UCSD-AML1 (cell line): ENCODE measurements at regions not wholly inside any gene's neighbourhood (a gene's known extent, or its start where the extent isn't known, plus 50 kb on each side); places are given as distances from the start of the nearest gene placed in this dataset.
"Not testable (repeated sequence)": the region's sequence is repeated elsewhere in the genome, so short reads cannot be mapped to it uniquely, and the experiment has no call there.

Source experiments
- DNase-seq: peaks from one replicate; lab custom pipeline; 2025; ENCODE audit not compliant: unreplicated experiment; lab: John Stamatoyannopoulos, UW

DNA sequence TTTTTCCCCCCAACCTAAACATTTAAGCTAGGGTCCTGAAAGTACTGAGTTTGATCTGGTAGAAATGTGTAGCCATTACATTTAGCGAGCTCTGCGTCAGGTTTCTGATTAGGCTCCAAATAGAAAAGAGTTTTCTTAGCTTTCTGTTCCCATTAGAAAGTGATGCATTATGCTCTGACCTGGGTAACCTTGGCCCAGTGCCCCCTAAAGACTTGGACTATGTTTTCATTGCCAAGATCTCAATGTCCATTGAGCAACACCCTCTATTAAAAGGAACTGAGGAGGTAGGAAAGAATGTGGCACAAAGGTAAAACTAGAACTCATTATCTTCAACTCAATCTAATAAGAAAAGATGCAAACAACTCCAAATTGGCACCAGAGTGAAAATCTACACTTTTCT, 358.9 kb upstream of the PCSK5 start:
- no peak for DNase-seq

DNA sequence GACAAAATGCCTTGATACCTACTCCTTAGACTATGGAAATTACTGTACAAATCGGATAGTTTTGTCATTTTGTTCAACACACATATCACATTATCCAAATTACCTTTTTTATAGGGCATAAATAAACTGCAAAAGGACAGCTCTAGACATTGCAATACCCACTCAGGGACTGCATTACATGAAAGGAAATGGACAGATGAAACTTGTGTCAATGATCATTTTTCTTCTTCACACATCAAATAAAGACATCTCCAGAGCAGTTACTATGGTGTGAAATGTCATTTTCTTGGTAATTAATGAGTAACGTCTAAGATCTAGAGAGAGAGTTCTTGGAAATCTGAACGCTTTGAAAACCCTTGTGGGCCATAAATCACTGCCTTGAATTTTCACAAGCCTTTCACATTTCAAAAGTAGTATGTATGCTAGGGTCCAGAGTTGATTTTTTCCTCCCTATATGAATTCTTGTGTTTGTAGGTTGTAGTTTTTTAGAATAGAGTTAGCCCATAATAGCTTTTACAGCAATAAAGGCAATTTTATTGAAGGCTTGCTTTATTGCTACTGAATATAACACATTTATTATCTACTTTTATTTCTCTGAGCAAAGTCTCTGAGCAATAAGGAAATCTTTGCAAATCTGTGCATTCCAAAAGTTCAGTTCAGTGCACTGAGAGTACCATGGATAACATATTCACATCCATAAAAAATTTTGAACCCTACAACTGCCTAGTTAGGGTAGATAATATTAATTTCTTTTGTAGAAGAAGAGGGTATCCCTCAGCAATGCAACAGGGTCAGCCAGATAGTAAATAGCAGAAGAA, 358.0 kb upstream of the PCSK5 start:
- DNase-seq: no peak

GRCh38 chr9:75539523-75539922, 350.9 kb upstream of the PCSK5 start:
- DNase-seq: no peak

DNA sequence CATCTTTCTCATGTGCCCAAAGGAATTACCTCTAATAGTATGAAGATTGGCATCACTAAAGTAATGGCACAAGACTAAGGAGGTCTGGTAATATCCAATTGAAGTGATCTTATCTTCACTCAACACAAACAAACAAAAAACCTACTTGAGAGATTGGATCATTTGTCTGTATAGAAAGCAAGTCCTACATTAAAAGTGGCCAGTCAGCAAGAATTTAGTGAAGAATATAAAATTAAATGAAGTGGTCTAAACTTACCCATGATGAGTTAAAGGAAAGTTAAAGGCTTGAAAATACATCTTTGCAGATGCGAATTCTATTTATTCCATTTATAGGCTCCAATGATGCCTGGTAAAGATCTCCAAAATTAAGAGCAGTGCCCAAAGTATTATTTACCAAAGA, 350.3 kb upstream of the PCSK5 start:
- no peak for DNase-seq

GRCh38 chr9:75541734-75542133, 348.7 kb upstream of the PCSK5 start:
- DNase-seq: no peak

DNA sequence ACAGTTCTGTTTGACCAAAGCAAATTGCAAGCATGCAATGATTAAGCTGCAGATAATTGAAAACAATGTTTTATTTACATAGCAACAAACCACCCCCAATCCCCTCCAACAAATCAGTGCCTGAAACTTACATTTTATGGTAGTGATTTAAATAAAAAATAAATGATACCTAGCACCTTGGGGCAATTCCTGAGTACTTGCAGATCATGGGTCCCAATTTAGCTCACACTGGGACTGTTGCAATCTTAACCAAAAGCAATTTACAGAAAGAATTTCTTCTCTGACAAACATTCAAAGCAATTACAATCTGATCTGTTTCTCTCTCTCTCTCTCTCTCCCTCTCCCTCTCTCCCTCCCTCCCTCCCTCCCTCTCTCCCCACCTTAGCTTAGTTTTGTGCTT, 345.7 kb upstream of the PCSK5 start:
- no peak for DNase-seq

- DNase-seq: no peak
Observed at GRCh38 chr9:75545287-75545686, 345.2 kb upstream of the PCSK5 start.

DNA sequence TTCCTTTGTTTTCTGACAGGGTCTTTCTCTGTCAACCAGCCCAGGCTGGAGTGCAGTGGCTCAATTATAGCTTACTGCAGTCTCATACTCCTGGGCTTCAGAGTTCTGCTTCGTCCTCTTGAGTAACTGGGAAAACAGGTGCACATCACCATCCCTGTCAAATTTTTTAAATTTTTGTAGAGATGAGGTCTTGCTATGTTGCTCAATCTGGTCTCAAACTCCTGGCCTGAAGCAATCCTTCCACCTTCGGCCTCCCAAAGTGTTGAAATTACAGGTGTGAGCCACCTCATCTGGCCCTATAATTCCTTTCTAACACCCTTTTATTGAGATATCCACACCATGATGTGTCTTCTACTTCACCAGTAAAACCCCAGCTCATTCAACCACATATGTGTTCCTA, 341.6 kb upstream of the PCSK5 start:
- no peak for DNase-seq

DNA sequence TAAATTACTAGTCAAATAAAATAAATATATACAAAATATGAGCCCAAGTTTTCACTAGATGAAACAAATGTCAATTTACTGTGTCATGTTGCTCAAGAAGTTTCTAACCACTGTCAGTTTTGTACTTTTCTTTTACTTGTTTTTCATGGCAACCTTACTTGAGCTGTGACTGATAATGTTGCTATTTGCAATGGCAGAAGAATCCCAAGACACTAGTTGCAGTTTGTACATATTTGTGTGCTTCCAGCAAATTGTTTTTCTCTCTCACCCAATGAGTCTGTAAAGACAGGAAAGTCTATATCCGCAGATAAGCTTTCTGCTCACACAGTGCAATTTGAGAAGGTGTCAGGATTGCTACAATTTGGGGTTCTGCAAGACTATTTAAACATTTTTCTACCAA, 338.6 kb upstream of the PCSK5 start:
- no peak for DNase-seq

DNA sequence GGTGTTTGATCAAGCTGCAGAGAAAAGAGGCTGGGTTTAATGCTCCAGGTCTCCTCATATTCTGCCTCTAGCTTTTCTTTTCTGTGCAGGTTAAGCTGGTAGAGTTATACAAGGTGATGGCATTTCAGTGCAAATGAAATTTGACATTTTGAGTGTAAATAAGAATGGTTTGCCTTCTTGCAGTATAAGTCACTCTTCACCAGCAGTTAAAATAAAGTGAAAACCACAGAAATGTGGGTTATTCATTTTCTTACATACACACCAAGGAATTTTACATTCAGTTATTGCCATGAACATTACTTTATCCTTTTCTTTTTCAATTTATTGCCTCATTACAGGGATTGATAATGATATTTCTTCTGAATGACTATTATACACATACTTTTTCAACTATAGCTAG, 337.5 kb upstream of the PCSK5 start:
- no peak for DNase-seq

DNA sequence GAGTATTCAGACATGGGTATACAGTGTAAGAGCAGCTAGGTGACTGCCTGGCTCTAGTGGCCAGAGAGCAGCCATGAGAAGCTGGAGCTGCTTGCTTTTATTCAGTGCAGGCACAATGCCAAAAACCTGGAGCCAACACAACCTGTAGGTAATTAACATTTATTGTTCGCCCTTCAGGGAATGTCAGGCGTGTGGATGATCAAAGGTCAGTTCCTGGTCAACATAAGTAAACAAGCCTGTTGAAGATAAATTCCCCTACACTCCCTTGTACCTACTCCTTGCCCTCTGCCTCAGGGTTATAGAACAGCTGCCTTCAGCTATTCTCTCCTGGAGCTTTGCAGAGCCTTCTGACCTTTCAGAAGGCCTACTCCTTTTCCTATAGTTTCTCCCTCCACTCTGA, 323.7 kb upstream of the PCSK5 start:
- not testable (repeated sequence) for DNase-seq

DNA sequence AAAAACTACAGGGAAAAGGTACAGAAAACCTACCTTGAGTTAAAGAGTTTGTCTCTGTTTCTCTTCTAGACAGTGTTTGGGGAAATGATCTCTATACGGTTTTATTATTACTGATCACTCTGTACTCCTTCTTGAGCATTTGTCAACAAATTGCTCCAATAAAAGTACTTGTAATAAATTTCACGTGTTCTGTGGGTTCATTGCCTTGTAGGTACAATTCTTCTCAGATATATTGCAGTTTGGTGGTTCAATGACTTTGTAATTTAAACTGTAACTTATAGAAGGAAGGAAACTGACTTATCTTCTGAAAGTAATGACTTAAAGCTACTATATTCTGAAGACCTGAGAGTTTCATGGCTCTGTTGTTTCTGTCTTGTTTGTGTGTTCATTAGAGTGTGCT, 319.9 kb upstream of the PCSK5 start:
- no peak for DNase-seq

DNA sequence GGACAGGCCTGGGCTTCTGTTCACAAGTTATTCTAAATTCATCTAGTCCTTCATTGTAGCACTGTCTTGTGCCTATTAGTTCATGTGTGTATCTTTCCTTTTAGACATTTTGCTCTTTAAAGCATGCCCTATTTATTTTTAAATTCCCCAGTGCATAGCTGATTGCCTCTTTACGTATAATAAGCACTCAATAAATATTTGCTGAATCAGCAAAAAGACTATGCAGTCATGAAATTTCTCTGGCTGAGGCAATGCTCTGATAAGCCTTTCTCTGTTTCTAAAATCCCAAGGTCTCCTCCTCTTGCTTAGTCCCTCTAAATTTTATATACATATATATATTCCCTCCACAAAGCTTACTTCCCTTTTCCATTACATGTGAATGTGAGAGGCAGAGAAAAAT, 315.9 kb upstream of the PCSK5 start:
- no peak for DNase-seq

DNA sequence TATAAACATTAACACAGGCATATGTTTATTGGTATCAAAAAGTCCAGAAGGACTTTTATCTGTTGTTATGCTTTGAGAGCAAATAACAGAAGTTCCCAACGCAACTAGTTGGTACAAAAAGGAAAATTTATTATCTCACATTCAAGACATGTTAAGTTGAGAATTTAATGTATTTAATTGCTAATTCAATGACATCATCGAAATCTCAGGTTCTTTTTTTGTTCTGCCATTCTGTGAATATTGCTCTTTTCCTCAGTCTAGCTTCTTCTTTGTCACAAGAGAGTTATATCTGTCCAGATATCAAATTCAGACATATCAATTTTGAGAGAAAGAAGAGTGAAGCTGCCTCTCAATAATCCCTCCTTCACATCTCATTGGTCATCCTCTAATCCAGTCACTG, 307.6 kb upstream of the PCSK5 start:
- no peak for DNase-seq

- DNase-seq: no peak
Observed at GRCh38 chr9:75588808-75589207, 301.7 kb upstream of the PCSK5 start.

GRCh38 chr9:75589497-75589896, 301.0 kb upstream of the PCSK5 start:
- no peak for DNase-seq

GRCh38 chr9:75591972-75592371, 298.5 kb upstream of the PCSK5 start:
- DNase-seq: no peak

DNA sequence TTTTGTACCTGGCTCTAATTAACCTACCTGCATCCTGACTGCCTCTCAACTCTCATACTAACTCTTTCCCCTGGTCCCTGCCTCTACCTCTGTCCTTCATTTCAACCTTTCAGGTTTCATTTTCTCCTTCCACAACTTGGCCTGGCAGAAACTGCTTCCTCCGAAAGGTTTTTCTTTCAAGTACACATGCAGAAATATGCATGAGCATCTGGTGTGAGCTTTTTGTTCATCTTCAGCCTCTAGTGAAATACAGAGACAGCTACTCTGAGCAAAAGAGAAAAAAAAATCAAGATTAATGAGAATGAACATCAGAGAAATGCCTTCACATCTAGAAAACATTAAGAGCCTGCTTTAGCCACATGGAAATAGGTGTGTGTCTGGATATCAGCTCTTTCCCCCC, 297.9 kb upstream of the PCSK5 start:
- no peak for DNase-seq

DNA sequence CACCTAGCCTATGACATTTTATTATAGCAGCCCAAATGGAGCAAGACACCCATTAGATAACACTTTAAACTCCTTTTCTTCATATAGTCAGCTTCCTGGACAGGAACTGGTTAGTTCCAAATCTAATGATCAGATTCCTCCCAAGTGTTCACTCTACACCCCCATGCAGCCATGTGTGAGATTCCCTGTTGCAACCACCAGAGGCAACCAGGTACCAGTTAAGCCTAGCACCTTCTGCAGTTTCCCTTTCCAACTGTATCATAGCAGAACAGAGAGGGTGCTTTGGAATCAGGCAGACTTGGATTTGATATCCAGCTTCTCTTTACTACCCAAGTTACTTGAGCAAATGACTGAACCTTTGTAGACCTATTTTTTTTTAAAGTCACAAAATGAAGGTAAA, 296.6 kb upstream of the PCSK5 start:
- DNase-seq: no peak

DNA sequence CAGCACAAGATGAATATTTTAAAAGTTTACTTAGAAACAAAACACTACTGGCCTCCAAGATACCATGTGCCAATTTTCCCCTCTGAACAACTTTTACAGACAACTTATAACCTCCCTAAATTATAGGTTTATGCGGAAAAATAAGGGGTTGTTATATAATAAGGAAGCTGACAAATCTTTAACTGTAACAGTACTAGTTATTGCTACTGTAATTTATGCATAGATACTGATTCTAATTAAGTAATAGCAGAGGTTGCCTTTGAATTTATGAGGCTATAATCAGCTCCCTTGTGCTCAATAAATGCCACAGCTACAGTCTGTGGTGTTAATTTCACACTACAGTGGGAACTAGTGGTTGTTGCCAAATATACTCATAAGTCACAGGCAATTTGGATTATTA, 291.3 kb upstream of the PCSK5 start:
- DNase-seq: no peak

DNA sequence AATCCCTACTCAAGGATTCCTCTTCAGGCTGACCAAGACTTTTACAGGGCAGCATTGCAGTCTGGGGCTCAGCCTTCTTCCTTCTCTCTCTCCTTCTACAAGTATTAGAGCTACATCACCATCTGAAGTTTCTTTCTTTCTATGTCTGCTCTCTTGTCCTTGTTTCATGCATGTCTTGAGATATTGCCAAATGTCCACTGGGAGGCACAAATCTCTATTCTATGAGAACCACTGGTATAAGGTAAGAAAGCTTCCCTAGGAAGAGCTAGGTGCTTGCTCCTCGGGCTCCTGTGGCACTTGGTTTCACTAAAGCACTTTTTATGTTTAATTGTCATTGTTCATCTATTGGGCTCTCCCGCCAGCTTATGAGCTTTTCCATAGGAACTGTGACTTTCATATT, 289.2 kb upstream of the PCSK5 start:
- no peak for DNase-seq

- DNase-seq: no peak
Observed at GRCh38 chr9:75602060-75602459, 288.4 kb upstream of the PCSK5 start.

DNA sequence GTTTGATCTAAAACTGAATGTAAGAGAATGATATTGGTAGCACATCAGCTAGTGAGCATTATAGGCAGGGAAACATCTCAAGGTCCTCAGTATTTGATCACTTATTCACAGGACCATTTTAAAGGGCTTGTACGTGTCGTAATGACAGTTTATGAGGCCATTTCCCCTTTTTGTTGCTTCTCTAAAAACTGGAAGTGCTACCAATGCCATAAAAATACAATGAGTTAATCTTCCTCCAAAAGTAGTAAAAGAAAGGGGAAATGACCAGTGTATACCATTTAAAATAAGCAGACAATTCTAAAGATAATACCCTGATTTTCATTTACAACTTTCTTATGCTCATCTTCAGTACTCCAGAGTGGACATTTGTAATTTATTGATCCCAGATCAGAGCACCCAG, 285.8 kb upstream of the PCSK5 start:
- DNase-seq: no peak
